ENCODE measurements at regions not wholly inside any gene's neighbourhood (a gene's known extent, or its start where the extent isn't known, plus 50 kb on each side); places are given as distances from the start of the nearest gene placed in this dataset.

DNA sequence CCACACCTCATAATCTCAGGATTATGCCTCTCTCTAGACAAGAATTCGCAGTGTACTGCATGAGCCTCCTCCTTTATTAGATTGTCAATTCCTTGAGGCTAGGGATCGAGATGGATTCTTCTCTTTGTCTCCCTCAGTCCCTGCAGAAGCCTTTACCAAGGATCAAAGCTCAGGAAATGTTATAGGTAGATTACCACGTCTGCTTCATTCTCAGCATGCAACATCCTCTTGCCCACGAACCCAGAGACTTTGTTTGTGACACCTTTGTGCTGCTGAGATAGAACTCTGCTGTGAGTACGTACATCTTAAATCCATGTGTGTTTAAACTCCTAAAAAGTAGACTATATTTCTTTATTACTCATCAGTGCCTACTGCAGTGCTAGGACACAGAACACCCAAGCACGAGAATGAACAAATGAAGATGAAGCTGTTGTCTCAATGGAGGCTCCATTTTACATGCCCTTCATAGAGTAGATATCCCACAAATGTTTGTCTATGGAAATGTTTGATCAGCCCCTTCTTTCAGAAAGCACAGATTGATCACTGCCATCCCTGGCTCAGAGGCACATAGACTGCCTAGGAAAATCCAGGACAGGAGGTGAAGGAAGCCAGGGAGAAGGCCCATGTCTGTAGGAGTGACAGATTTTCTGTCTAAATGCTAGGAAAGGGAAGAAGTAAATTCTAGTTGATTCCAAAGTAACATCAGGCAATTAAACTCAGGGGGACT, 98.8 kb upstream of the KLHL29 start:
- no peak for DNase-seq

DNA sequence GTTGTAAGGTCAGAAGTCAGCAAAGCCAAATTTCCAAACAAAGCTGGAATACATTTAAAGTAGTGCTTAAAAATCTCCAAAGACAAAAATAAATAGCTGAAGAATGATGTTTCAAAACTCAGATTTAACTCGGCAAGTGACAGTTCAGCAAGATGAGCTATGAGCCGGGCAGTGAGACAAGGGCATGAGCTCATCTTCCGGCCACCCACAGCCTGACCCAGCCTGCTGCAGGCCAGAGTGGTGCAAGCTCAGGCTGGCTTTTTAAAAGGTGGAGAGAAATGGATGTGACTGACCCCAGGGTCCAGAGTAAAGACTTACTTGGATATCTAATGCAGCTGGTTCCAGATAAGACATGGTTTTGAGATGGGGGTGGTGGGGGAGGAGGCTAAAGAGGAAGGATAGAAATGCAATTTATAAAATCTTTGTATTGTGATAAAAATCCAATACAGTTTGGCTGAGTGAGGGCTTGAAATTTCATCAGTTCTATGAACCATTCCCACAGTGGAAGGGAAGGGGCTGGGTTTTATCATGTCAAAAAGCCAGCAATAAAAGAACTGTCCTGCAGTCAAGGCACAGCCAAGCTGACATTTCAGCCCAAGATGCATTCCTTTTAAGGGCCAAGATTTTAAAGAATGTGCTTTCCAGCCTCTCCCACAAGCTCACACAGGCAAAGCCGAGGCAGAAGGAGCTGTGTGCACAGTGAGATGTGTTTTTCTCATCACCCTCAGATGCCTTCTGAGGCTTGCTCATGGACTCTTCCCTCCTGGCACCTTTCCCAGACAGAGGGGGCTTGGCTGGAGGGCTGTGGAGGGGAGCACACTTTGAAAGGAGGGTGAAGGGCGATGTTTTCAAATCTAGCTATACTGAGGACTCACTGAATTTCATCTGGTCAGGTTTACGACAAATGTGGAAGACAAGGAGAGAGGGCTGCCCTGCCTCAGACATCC, 97.9 kb upstream of the KLHL29 start:
- DNase-seq, result no peak

DNA sequence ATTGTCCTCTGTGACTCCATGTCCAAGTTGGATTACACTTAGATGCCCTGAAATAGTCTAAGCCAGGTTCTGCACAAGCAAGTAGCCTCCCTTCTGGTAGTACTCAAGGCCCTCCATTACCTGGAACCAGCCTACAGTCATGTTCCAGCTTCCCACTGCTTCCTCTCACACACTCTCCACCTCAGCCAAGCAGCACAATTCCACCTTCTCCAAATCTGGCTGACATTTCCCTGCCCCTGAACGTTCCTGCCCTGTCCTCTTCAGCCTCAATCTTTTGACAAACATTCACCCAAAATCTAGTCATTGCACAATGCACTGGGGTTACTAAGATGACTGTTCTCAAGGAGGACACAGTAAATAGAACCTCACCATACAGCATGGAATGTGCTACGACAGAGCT, 95.3 kb upstream of the KLHL29 start:
- no peak for DNase-seq

DNA sequence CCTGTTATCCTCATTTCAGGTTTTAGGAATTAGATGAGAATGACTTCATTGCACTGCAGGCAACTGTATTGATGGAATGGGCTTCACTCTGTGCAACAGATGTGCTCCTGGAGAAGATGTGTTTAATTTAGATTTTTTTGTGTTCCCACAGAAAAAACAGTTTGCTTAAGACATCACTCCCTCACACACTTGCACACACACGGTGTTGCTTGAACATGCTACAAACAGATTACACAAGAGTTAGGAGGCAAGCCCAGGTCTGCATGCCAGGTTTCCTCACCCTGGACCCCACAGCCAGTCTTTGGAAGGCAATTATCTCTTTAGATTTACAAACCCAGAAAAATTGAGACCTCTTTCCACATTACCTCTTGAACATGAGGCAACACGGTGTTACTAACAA, 93.7 kb upstream of the KLHL29 start:
- no peak for DNase-seq

DNA sequence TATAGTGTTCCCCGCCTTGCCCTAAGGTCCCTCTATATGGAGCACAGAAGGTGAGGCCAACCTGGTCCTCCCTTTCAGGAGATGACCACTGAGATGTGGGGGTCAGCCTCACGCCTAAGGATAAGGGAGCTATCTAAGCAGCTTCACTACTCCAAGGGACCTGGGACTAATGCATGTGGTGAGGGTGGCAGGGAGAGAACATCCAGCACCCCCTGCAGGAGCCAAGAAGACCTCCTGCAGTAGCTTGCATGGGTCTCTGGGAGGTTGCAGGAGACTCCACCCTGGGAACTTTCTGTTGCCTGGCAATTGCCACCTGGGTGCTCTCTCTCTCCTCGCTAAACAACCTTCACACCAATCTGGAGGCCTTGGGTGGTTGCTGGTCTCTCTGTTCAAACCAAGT, 93.0 kb upstream of the KLHL29 start:
- no peak for DNase-seq

DNA sequence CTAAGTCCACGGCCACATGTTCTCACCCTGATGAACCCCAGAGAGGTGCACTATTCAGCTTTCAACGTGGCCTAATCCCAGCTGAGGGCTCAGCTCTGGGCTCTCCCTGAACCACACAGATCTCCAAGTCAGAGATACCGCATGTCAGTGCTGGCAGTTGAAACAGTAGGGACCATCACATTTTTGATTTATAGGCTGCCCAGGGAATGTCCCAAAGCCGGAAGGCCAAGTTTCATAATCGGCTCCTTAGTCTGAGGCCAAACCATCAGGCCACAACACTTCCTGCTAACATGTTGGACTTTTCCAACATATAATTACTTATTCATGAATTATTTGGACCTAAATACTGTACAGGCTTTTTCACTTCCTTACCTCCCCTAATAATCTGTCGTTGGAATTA, 91.9 kb upstream of the KLHL29 start:
- no peak for DNase-seq

DNA sequence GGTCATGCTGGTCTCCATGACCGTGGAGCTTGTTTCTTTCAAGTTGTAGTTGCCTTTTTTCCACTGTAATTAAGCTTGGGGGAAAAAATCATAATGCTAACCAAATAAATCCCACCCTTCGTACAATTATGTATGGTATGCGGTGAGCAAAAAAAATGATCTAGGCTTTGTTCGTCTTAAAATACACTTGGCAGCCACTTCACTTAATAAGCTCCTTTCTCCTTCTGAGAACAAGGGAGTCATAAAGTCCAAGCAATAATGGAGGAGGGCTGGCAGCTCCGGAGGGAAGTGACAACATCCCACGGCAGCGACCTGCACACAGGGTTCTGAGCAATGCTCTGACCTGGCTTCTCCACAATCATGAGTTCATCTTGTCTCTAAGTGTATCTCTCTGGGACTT, 91.2 kb upstream of the KLHL29 start:
- no peak for DNase-seq

DNA sequence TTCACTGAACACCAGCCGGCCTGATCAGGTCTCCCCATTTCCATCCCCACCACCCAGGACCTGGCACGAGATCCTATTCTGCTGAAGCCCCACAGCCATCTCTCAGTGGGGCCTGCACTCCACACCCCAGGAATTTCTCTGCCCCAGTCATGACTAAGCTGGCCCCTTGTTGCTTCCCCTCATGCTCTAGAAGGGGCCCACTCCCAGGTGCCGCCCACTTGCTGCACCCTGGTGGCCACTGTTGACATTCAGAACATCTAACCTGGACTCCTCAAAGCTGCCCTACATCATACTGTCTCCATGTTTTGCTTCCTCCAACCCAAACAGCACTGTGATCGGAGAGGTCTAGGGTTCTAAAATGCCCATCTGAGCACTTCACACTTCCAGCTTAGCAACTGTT, 90.7 kb upstream of the KLHL29 start:
- no peak for DNase-seq

DNA sequence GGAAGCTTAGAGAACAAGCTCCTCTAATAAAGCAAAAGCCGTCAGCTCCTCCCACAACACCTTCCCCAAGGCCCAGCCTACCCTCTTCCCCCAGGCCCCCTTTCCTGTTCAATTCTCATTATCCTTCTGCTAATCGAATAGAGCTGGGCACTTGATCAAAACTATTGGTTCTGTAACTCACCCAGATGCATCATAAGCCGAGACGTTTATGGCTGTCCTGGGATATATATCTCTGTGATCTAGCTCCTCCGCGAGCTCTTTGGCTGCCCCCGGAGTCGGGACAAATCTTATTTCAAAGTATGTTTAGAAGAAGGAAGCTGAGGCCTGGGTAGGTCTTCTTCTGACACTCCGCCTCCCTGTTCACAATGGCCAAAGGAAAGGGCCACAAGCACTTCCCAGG, 88.3 kb upstream of the KLHL29 start:
- DNase-seq, result no peak

DNA sequence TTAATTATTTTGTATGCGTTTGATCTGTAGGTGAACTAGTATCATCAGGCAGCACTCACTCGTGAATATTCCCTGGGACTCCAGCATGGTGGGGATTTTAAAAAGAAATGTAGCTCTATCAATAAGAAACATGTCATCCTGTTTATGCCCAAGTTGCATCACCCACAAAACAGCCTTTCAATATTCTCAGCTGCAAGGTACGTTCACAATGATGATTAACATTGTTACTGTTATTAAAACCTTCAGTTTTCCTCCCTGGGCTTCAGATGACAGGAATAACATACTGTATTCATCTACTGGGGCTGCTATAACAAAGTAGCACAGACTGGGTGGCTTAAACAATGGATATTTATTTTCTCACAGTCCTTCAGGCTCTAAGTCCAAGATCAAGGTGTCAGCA, 87.9 kb upstream of the KLHL29 start:
- DNase-seq, result no peak

DNA sequence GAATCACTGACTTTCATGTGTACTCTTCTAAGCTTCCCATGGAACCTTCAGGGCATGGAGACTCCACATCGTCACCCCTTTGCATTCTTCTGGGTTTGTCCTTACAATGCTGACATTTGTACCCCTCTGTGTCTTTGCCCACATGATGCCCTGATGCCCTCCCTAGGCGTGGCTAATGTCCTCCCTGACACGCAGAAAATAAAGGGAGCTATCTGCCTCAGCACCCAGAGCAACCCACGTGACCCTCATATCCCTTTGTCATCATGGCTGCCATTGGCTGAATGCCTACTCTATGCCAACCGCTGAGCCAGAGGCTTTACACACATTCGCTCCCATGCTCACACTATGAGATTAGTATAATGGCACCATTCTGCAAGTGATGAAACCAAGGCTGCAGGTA, 86.4 kb upstream of the KLHL29 start:
- no peak for DNase-seq

DNA sequence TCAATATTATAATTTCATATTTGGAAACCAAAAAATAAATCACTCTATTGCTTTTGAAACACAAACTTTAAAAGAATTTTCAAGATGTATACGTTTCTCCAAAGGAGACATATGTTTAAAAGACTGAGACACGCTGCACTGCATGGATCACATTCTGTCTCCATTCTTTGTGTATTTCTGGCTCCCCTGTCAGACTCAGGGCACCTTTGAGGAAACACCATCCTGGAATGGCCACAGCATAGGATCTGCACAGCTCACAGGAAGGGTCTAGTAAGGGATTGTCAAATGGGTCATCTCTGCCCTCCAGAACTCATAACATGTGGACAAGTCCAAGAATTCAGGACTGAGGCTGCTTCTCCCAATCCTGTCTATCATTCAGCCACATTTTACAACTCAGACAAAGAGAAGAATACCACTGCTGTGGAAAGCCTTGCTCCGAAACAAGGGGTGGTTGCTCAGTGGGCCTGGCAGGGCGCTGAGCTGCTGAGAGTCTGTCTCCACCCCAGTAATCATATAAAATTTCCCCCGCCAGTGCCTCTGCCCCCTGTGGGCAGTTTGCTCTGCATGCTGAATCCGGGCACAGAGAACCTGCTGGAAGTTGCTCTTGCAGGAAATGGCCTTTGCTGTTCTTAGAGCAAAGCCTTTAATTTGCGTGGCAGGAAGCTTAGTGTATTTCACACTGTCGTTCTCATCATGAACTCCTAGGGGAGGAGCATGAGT, 85.3 kb upstream of the KLHL29 start:
- DNase-seq, result no peak

DNA sequence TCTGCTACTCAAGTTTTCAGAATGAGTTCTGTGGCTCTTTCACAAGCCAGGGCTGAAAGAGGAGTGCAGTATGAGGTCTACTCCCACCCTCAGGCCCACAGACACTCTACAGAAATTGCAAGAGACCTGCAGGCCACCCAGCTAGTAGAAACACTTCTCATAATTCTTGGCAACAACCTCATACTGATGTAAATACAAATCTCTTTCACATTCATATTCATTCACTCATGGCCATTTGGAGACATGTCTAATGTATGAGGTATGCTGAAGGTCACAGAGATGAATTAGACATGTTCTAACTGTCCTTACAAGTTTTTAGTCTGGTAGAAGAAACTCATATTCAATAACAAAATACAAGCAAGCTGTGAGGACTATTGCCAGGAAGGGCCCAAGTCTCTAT, 83.8 kb upstream of the KLHL29 start:
- no peak for DNase-seq

DNA sequence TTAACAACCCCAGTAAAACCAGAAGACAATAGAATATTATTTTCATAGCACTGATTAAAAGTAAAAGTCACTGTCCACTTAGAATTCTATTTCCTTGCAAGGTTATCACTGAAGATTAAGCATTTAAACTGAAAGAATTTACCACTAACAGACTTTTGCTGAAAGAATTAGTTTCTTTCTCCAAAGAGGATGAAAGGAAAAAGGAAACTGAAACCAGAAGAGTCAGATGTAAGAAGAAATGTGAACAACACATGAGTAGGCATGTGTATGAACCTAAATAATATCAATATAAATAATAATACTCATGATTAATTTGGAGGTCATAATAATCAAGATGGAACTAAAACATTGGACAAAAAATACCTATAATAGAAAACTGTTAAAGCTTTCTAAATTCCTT, 82.4 kb upstream of the KLHL29 start:
- DNase-seq, result no peak

DNA sequence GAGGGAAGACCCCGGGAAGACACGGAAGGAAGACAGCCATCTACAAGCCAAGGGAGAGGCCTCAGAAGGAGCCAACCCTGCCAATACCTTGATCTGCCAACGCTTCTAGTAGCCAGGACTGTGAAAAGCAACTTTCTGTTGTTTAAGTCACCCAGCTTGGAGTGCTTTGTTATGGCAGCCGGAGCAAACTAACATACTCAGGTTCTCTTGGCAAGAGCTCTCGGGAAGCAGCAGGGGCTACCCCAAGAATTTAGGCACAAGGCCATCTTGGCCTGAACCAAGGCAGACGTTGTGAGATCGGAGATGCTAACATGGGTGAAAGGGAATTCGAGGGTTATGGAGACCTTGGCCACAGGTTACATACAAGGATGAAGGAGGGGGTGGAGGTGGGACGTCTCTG, 78.6 kb upstream of the KLHL29 start:
- no peak for DNase-seq

DNA sequence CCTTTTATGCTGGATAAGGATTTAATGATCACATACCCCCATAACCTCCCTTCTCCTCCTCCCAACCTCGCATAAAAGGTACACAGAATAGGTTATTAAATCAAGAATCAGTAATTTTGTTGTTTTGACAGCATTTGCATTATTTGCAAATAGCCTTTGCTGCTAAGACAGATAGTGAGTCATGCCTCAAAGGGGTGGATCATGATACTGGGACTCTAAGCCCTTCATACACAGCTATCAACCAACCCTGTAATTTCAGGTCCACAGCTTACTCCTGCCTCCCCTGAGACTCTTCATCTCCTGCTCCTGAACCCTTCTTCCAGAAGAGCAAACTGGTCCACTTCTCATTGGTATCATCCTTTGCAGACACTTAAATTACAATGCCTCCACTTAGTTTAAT, 73.8 kb upstream of the KLHL29 start:
- DNase-seq, result no peak

DNA sequence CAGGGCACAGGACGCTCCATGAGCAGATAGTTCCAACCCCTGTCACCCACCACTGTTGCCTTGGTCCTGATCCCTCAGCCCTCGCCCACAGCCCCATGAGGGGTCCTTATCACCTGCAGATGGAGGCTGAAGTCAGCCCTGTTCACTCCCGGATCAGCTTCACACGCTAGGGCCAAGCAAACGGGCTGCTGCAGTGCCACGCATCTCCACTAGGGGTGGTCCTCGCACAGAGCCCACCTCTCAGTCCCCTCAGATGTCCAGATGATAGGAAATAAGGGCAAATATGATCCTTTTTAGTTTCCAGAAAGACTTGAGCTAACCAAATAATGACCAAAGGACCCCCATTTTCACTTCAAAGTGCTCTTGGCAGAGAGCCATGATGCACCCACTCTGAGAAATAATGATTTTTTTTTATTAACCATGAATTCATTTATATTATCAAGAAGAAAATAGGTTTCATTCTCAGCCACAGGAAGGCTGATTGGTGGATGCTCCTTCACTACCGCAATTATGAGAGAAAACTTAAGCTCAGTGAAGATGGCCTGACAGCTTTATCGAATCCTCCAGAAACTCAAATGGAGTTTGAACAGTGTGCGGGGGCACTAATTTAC, 71.9 kb upstream of the KLHL29 start:
- DNase-seq, result no peak

DNA sequence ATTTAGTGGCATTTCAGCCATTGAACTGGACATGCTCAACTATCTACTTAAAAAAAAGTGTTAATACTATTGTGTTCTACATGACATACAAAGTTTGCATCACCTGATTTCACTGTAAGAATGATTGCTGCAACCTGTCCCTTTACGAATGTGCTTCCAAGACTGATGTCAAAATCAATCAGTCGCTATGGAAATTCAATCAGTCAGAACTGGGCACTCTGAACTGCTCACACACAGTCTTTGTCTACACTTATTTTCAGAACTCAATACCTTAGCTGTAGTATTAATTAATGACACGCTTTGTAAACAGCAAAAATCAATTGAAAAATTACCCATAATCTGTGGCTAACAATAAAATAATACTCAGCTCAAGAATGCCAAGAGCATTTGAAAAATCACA, 70.3 kb upstream of the KLHL29 start:
- DNase-seq, result no peak

DNA sequence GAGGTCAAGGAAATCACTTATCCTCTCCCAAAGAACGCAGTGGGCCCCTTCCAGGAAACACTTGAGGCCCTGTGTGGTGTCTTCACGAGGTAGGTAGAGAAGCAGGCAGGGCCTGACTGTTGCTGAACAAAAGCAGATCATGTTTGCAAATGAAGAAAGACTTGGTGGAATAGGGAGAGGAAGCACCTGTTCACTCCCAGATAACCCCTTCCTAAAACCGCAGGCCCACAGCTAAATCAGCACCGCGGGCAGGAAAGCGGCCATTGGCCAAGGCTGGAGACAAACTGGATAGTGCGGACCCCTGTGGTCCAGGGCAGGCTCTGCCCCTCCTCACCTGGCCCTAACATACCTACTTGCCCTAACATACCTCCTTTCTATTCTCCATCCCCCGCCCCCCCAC, 64.9 kb upstream of the KLHL29 start:
- no peak for DNase-seq

DNA sequence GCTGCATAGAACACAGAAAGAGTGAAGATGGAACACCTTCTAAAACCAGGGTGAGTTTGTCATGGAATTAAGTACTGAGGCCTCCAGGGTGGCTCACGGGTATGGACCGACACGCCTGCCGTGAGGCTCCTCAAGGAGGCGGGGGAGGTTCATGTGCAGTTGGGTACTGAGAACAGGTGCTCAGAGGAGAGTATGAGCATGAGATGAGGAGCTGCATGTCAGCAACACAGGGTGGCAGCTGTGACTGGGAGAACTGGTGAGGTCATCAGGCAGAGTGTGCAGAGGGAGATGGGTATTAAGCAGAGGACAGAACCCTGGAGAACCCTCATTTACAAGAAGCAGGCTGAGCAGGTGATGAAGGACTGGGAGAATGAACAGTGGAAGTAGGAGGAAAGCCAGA, 63.2 kb upstream of the KLHL29 start:
- no peak for DNase-seq

DNA sequence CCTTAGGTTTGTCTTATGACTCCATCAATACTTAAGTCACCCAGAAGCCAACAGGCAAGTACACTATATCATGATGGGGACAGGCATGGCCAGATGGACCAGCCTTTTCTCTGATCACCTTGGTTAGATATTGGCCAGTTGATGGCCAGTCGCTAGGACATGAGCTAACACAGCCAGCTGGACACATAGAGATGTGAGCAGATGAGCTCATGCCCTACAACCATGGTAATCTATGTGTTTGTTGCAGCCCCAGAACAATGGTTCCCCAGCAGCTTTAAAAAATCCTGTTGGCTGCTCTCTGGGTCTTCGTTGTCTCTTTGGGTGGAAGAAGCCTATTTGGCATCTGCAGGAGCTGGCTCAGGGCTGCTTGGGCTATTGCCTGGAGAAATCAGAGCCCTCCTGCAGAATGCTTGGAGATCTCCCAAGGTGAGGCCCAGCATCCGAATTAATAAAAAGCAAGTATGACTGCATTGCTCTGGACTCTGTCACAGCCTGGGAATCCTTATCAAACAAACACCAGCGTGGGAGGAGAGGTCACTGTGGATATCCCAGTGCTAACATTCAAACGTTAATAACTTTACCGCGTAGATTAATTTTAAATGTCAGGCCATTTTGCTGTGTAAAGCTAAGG, 62.3 kb upstream of the KLHL29 start:
- no peak for DNase-seq

DNA sequence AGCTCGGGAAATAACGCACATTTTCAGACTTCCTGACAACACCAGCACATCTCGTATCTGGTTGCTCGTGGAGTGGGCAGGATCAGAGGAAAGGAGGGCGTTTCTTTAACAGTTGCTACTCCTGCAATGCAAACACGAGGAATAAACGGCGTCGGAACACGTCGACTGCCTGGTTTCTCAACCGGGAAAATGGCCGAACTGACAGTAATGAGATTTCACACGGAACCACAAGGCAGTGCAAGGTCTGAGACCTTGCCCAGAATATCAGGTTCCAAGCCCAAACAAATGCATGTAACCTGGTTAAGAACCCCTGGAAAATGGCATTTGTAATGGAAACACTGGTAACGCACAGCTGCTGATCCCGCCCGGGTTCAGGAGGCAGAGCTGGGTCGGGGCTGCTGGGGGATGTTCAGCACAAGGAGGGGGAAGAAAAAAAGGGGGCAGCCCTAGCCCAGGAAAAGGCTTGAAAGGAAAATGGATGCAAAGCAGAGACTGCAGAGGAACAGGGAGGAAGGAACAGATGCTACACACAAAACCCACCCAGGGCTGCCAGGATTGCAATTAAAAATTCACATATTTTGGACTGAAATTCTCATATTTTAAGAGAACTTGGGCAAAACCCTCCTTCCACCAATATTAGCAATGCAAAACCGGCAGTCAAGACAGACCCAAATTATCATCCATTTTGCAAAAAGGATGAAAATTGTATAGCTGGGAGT, 61.6 kb upstream of the KLHL29 start:
- DNase-seq, result no peak
